Inflammatory macrophage (primary cell): ENCODE measurements at regions not wholly inside any gene's neighbourhood (a gene's known extent, or its start where the extent isn't known, plus 50 kb on each side); places are given as distances from the start of the nearest gene placed in this dataset.

Experiments used
- DNase-seq, 2 donors: peaks; one replicate each; pipeline ENCODE4 v3.0.0-alpha.2; 2020 to 2022

DNA sequence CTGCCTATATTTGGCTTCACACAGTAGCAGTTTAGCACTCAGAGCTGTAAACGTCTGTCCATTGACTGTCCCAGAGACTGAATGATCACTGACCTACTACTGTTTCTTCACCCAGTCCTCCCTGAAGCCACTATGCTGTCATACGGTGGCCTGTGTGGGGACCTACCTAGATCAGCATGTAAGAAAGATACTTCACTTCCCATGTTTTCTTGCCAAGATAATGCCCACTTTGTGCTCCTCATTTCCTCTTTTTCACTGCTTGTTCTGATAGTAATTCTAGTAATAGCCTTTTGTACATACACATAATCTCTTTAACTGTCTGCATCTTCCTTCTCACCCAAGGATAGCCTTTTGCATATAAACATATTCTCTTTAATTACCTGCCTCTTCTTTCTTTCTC, 109.9 kb upstream of the TIAM2 start:
- no peak for DNase-seq

DNA sequence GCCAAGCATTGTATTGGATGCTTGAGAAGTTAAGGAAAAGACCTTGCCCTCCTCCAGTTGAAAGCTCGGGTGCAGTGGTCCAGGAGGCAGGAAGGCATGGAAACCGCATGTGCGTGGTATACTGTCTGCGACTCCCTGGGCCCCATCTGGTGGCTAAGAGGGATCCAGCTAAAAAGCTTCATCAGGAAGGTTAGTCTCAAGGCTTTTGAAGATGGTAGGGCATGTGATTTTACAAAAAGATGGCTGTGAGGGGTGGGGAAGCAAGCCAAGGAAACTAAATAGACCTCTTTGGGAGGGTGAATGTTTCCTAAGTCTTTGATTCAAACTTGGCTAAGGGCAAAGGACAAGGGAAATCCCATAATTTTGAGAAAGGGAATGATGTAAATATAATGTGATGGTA, 109.1 kb upstream of the TIAM2 start:
- no peak for DNase-seq

DNA sequence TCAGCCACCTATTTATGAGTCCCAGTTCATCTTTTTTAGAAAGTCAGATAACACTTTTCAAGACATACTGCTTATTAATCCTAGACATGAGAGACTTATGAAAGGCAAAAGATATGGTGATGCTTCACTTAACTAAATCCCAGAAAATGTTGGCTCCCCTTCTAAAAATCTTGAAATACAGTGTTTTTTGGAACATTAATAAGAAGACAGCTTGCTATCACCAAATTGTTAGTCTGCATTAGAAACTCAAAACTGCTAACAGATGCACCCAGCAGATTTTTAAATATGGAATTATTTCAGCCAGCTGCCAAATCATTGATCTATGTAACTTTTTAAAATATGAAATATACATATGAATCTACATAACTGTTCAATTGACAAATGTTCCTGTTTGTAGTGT, 108.6 kb upstream of the TIAM2 start:
- DNase-seq, result no peak

DNA sequence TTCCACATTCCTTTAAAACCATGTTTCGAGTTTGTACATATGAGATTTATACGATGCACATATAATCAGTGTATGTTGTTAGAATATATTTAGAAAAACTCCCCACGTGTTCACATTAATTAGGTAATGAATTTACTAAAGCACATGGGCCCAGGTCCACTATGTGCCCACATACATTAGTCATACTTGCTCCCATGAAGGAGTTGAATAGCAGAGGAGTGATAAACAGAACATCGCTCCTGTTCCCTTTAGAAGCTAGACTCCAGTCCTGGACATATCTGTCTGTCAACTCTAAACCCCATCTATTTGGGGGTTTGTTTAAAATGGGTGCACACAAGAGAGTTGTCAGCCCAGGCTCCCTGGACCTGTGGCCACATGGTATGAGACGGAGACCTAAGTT, 108.1 kb upstream of the TIAM2 start:
- DNase-seq, result no peak

DNA sequence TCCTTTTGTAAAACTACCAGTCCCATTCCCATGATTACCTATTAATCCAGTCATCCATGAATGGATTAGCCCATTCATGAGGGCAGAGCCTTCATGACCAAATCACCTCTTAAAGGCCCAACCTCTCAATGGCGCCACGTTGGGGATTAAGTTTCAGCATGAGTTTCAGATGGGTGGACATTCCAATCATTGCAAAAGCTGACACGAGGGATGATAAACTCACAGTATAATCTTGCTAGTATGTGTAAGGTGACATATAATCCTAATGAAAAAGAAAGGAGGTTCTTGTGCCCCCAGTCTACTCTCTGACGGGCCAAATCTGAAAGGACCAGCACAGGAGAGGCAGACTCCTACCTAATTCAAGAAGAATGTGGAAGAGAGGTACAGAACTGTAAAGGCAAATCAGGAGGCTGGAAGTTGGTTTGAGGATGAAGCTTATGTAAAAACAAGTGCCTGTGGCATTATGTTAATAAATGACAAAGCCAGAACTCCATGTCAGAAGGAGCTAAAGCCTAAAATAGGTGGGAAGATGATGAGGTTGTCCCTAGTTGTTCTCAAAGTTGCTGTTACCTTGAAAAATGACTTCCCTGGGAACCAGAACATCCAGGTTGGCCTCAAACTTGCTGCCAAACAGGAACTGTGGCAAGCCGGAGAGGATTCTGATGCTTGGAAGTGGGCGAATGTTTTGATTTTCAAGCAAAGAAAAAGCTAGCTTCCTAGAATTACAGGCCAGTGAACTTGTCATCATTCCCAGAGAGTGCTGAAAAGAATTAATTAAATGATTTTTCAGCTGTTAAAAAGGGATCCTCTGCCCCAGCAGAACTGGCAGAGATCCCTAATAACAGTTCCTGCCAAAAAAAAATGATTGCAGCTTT, 106.5 kb upstream of the TIAM2 start:
- DNase-seq, result no peak

DNA sequence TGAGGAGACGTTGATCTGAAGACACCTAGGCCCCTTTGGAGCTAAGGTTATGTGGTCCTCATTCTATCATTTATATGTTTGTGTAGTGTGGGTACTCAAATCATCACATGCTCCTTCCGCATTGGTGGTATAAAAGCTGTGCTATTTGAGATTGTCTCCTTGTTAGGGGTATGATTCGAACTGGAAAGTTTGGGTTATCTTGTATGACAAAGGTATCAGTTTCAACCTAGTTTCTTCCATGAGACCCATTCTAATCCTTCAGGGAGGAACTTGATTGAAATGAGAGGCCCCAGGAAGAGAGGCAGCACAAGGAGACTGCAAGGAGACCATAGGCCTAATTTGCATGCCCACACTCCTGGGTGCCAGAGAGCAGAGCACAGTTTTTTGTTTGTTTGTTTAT, 104.2 kb upstream of the TIAM2 start:
- DNase-seq, result no peak

DNA sequence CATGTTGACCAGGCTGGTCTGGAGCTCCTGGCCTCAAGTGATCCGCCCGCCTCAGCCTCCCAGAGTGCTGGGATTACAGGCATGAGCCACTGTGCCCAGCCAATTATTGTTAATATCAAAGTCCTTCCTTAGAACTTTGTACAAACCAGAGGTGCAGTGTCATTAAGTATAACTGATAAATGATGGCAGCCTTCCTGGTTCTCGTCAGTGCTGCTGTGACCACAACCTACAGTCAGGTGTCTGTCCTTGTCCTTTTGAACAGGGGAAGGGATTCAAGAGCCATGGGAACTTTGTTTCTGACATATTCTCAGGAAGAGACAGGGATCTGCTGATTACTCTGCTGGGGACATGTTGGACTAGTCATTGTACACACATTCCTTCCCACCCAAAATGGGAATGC, 103.2 kb upstream of the TIAM2 start:
- no peak for DNase-seq

DNA sequence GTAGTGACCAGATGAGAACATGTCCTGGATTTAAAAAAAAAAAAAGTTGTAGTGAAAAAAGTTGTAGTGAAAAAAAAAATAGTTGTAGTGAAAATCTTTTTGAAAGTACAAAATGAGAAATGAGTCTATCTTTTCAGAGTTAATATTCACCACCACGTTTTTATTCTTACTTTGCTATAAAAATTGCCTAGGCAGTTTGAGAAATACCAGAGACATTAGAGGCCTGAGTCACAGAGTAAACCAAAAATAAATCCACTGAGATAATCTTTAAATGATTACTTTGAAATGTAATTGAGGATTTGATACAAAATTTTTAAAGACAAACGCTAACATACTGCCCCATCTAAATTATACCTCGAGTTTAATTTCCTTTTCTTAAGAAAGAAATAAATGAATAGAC, 101.2 kb upstream of the TIAM2 start:
- no peak for DNase-seq

DNA sequence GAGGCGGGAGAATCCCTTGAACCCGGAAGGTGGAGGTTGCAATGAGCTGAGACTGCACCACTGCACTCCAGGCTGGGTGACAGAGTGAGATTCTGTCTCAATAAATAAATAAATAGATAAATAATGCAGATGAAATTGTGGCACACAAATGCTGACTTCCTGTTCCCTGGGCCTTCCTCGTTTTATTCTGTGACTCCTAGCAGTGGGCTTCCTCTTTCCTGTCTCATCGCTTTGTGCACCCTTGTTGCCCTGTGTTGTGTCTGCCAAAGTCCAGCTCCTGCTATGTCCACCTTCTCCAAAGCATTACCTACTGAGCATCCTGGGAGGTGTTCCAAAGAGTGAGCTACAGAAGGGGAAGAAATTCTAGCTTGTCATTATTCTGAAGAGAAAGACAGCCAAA, 100.2 kb upstream of the TIAM2 start:
- DNase-seq, result peak; percentile 50 to 53

DNA sequence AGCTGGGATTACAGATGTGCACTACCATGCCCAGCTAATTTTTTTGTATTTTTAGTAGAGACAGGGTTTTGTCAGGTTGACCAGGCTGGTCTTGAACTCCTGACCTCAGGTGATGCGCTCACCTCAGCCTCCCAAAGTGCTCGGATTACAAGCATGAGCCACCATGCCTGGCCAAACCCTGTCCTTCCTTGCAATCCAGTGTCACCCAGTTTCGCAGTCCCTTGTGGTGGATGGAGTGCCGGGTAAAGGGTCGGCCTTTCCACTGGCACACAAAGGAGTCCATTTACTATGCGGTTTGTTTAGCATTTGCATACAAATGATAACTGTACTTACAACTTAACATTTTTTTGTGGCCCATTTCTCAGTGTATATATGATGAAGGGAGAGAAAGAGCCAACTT, 99.3 kb upstream of the TIAM2 start:
- DNase-seq, result no peak

DNA sequence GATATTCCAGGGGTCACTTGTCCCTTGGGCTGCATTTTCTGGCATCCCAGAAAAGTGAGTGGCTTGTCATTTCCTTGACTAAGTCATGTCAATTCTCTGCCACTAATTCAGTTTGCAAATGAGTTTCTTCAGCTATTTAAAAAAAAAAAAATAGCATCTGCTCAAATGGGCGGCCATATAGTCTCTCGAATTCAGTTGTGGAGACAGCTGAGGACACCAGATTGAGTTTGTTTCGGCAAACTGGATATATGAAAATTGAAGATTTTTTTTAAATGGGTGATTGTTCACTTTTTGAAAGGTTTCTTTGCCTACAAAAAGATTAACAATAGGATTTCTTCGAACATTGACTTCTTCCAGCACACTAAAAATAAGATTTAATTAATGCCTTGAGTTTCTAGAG, 96.3 kb upstream of the TIAM2 start:
- no peak for DNase-seq

DNA sequence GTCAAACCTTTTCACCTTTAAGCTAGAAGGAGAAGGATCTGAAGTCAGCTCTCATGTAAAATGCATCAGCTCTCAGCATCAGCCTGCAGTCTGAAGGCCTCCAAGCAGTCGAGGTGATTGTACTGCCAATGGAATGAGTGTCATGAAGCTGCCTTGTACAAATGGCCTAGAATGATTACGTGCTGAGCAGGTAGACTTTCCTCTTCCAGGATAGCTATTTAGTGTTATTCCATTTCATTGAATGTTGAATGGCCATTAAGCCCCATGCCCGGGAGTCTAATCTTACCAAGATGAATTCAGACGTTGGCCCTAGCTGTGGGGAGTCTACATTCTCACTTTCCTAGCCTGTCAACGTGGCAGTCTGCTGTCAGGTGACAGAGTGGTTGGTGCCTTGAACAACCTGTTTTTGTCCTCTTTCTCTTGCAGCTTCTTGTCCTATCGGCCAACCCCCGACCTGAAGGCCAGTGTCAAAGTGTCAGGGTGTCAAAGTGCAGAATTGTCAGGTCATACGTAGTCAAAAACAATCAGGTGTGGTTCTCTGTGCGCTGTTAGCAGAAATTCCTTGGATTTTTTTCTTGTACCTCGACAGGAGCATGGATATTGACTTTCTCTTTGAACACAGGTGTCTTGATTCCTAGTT, 95.2 kb upstream of the TIAM2 start:
- no peak for DNase-seq

DNA sequence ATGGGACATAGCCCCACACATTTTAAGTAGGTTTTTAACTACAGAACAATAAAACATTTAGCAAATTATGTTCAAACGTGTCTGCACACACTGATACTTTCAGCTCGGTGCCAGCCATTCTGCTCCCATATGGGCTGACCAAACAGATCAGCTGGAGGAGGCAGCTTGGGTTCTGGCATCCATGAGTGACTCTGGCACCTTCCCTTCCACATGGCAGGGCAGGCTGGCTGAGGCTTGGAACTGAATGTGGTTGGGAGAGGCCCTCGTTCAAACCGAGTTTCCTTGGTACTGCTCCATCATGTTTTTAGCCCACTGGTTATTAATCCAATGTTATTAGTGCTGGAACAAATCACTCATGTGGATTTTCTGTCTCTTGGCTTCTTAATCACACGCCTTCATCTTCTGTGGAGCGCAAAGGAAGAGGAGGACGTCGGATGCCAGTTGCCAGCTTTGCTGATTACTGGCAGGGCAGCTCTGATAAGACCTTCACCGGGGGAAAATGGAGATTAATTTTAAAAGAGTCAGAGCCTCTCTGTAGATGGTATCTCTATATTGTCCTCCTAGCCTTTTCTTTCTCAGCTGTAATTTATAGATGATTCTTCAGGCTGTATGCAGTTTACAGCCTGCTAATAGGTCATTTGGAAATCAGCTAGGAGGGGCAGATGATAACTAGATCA, 93.1 kb upstream of the TIAM2 start:
- no peak for DNase-seq

DNA sequence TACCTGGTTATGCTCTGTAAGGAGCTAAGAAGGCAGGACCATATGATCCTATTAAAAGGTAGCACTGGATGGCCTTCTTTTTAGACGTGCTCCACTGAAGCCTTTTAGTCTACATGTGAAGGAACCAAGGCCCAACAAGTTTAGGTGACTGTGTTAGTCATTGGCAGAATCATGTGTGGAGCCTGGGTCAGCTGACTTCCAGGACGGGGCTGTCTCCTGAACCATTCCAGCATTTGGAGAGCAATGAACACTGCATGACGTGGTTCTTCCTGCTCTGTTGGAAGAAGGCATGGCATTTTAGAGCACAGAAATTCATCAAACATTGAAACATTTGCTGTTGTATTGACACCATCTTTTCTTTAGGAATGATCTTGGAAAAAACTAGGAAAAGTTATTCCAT, 87.8 kb upstream of the TIAM2 start:
- DNase-seq, result no peak

DNA sequence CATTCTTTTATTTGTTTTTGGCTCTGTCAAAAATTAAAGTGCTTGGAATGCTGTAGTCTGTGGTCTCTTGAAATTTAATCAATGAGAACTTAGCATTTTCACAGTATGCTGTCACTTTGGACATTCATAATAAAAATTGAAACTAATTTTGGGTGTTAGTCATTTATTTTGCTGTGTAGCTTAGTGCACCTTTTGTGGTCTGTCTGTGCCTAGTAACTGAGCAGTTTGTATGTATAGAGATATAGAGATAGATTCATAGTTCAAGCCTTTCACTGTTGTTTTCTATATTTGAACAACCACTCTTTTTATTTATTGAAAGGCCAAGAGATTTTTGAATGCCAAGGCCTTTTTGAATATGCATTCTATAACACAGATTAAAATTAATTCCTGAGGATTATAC, 86.4 kb upstream of the TIAM2 start:
- DNase-seq, result no peak

DNA sequence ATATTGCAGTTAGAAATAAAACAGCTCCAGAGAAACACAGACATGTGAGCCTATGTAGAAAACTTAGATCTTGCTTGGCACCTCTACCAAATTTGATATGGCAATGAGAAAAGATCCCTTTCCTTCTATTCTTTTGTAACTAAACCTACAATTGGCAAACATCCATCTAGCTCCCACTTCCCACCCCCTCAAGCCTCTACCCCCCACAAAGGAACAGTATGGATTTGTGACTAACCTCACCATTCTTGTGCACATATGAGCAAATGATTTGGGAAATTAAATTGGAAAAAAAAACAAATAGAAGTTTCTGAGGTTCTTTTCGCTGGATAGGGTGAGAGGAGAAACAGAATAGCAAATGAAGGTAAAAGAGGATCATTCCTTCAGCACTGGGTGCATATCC, 85.8 kb upstream of the TIAM2 start:
- DNase-seq, result no peak

DNA sequence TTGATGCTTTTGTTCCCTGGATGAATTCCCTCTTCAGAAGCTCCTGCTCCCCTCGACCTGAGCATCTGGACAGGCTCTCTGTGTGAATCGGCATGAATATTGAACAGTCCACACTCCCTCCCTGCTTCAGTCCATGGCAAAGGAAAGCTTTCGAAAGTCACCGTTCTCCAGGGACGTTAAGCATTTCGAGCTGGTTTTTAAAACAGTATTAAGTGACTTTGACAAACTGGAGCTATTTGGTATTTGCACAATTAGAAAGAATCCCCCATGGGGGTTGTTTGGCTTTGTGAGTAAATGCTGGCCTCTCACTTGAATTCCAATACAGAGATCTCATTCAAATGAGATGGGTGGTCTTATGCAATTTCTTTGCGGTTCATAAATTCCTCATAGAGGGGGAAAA, 85.3 kb upstream of the TIAM2 start:
- DNase-seq, result no peak

DNA sequence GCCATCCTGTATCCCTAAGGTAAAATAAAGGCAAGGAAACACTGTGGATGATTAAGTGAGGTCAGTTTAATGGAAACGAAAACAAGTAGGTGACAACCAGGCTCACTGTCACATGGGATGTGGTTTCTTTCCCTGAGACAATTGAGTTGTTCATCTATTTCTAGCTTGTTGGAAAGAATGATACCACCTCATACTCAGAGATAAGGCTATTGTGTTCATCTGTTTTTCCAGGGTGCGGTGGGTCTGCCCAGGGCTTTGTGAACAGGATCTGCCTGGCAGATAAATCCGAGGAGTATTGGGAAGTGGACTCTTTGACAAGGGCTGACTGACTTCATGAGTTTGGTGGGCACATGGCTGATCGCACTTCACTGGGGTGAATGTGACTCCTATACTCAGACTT, 80.8 kb upstream of the TIAM2 start:
- no peak for DNase-seq

DNA sequence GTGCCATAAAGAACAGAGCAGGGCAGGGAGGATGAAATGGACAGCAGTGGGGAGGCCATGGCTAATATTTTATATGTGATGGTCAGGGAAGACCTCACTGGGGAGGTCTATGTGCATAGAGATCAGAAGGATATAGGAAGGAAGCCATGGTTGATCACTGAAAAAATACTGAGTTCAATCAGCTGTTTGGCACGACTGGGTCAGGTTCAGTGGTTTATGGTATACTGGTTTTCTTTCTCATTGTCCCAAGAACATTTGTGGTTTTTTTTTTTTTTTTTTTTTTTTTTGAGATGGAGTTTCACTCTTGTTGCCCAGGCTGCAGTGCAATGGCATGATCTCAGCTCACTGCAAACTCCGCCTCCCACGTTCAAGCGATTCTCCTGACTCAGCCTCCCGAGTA, 78.3 kb upstream of the TIAM2 start:
- DNase-seq, result no peak

DNA sequence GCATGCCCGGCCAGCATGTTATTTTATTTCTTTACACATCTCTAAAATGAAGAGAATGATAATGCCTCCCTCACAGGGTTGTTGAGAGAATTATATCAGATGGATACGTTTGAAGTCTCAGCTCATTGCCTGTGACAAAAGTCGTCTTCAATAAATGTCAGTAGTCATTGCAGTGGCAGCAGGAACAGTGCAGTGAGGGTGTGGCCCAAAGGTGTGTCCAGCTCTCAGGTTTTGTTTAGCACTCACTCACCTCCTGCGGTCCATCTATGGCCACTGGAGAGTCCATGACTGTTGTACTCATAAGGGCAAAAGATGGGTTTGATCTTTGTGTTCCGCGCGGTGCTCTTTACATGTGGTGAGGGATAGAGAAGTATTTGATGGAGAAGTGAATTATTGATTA, 77.2 kb upstream of the TIAM2 start:
- no peak for DNase-seq

DNA sequence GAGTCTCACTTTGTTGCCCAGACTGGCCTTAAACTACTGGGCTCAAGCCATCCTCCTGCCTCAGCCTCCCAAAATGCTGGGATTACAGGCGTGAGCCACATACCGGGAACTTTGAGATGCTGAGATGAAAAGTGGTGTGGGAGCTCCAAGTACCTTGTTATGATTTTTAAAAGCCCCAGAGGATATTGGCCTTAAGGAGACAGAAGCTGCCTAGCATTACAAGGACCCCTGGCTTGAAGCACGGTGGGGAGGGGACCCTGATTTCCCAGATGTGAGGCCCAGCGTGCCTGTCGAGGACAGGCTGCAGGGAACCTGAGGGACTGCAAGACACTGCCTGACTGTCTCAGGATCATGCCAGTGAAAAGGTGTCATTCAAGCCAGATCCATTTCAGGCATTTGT, 75.3 kb upstream of the TIAM2 start:
- DNase-seq, result no peak

DNA sequence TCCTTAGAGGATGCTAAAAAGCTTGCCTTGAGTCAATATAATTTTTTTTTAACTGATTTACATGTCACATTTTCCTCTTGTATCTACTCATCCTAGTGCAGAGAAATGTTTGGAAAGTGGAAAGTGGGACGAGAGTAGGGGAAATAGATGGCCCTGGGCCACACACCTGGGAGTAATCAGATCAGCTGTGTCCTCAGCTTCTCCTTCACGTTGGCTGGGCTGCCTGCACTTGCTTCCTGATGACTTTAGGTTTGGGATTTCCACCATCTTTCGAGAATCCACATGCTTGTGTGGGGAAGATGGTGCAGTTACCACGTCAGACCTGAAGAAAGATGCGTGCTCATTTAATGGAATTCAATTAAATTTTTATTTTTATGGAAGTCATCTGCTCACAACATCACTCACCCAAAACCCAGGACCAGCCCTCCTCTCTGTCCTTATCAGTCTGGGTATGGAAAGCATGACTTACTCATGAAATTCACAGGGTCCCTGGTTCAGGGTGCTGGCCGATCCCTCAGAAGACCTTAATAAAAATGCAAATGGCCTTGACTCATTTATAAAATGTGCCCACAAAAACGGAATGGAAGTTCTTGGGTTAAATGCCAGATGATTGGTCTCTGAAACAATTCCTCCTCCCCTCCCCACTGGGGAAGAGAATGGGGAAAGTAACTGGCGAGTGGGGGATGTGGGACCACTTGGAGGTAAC, 74.5 kb upstream of the TIAM2 start:
- no peak for DNase-seq

DNA sequence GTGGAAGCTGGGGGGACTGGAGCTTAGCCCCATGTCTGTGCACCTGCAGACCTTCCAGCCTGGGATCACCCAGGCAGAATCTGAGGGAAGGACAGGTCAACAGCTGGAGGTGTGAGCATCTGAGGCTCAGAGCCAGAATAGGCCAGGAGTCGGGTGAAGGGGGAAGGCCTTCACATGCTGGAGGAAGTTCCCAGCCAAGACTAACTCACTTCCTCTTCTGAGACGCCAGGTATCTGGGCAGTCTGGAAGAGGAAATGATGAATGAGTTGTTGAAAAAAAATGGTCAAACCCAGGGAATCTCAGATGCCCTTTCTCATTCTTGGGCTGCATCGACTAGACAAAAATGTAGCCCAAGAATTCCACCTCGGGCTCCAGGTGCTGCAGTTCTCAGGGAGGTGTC, 73.6 kb upstream of the TIAM2 start:
- DNase-seq, result peak; percentile 5 to 28
